ENCODE measurements at regions not wholly inside any gene's neighbourhood (a gene's known extent, or its start where the extent isn't known, plus 50 kb on each side); places are given as distances from the start of the nearest gene placed in this dataset.

- Histone ChIP-seq H4K8ac (replicated peaks; ENCODE audit: insufficient read length, low read depth, low read length) (no peak overlapping the region), H3T11ph (ENCODE audit: low read length) (no peak overlapping the region), H3K27ac (ENCODE audit: insufficient read length, low read depth, low read length) (no peak overlapping the region), H3K56ac (ENCODE audit: insufficient read length, low read depth, low read length) (no peak overlapping the region), H3K4me1 (ENCODE audit: insufficient read depth, low read length) (no peaks in the 10 kb centered on the region), H3K4ac (ENCODE audit: low read depth, low read length) (no peak overlapping the region), H3K79me2 (ENCODE audit: insufficient read depth, low read length) (no peaks in the 10 kb centered on the region), H3K23me2 (ENCODE audit: insufficient read length, low read depth, low read length, poor library complexity, severe bottlenecking) (no peaks in the 10 kb centered on the region), H3K23ac (ENCODE audit: insufficient read length, low read depth, low read length) (no peak overlapping the region), H2BK20ac (ENCODE audit: low read depth, low read length, poor library complexity, severe bottlenecking) (no peak overlapping the region), H2BK5ac (ENCODE audit: insufficient read length, low read length) (no peak overlapping the region), H2AK5ac (ENCODE audit: insufficient read length, low read length) (no peak overlapping the region), H2BK12ac (ENCODE audit: insufficient read length, low read depth, low read length) (no peak overlapping the region), H2AFZ (ENCODE audit: low read length) (no peak overlapping the region), H3K9ac (ENCODE audit: extremely low read depth, insufficient read length, low read length) (no peak overlapping the region), H4K20me1 (ENCODE audit: control insufficient read depth, insufficient read depth, insufficient read length) (no peaks in the 10 kb centered on the region), H3K27me3 (ENCODE audit: insufficient read depth, low read length) (no peaks in the 10 kb centered on the region), H3K9me3 (ENCODE audit: control insufficient read depth, low read depth, low read length) (no peaks in the 10 kb centered on the region), H4K5ac (ENCODE audit: insufficient read length, low read depth, low read length) (no peak overlapping the region), H2BK120ac (ENCODE audit: low read depth, low read length, poor library complexity, severe bottlenecking) (no peak overlapping the region), H3K4me2 (ENCODE audit: insufficient read depth, insufficient read length, low read length) (no peak overlapping the region), H2BK15ac (ENCODE audit: low read depth, low read length) (no peak overlapping the region), H3K18ac (ENCODE audit: insufficient read length, low read depth, low read length) (no peak overlapping the region), H4K91ac (ENCODE audit: insufficient read length, low read depth, low read length) (no peak overlapping the region), H3K14ac (ENCODE audit: insufficient read depth, low read length) (no peak overlapping the region), H3K79me1 (ENCODE audit: insufficient read depth, low read depth, low read length, poor library complexity, severe bottlenecking) (no peaks in the 10 kb centered on the region)
- H3K4me1 Mint-ChIP-seq, result no peaks in the 10 kb centered on the region
- H3K36me3 Mint-ChIP-seq (ENCODE audit: insufficient read depth in 1 of 3, low read depth in 3 of 3), result no peaks in the 10 kb centered on the region
- no CpG with 5 or more reads among the region's 1 CpG for WGBS (ENCODE audit: extremely low coverage, insufficient read length, low lambda C conversion rate)
- H3K9me3 Mint-ChIP-seq, result no peaks in the 10 kb centered on the region
- no peaks in the 10 kb centered on the region for H3K27me3 Mint-ChIP-seq (ENCODE audit: low read depth)
- no peak for TF ChIP-seq CTCF (conservative IDR thresholded peaks at IDR 0.05)
- no peak overlapping the region for H3K27ac Mint-ChIP-seq
- H3K4me3 Mint-ChIP-seq, result no peak overlapping the region
- no peak for DNase-seq
Measured at GRCh38 chr18:56270671-56271250, 367.6 kb downstream of the TXNL1 start.
